ENCODE measurements at regions not wholly inside any gene's neighbourhood (a gene's known extent, or its start where the extent isn't known, plus 50 kb on each side); places are given as distances from the start of the nearest gene placed in this dataset.

DNA sequence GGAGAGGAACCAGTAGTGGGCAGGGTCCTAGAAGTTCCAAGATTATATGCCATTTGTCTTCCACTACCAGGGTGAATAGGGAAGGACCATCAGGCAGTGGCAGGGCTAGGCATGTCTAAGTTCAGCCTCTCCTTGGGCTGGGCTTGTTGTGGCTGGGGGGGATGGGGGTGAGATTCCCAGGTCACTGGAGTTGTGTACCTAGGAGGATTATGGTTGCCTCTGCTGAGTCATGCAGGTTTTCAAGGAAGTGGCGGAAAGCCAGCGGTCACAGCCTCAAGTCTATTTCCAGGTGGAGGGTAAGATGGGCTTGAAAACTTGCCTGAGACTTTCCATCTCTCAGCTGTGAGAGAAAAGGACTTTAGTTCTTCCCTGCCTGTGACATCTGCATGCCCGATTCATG is 1407.1 kb downstream of the SI start:
- DNase-seq (ENCODE audit: low spot score), result no peak

DNA sequence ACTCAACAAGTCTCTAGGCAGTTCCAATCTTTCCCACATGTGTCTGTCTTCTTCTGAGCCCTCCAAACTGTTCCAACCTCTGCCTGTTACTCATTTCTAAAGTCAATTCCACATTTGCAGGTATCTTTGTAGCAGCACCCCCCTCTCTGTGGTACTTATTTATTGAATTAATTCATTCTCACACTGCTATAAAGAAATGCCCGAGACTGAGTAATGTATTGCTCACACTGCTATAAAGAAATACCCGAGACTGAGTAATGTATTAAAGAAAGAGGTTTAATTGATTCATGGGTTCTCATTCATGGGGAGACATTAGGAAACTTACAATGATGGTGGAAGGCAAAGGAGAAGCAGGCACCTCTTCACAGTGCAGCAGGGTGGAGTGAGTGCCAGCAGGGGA is 1413.8 kb downstream of the SI start:
- no peak for DNase-seq (ENCODE audit: low spot score)

DNA sequence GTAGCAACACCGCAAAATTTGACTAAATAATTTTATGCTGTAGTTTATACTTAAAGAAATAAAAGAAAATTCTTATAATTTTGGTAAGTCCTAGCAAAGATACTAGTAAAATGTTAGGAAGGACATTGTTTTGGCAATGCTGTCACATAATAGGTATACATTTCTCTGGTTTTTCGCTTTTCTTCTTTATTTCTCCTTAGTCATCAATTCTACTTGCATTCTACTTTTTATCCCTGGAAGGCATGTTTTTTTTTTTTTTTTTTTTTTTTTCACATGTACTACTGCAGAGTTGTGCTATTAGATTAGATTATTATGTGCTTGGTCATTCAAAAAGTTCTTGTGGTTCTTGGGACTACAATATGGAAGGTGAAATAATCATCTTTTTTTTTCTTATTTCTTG is 1421.2 kb downstream of the SI start:
- DNase-seq (ENCODE audit: low spot score), result no peak

DNA sequence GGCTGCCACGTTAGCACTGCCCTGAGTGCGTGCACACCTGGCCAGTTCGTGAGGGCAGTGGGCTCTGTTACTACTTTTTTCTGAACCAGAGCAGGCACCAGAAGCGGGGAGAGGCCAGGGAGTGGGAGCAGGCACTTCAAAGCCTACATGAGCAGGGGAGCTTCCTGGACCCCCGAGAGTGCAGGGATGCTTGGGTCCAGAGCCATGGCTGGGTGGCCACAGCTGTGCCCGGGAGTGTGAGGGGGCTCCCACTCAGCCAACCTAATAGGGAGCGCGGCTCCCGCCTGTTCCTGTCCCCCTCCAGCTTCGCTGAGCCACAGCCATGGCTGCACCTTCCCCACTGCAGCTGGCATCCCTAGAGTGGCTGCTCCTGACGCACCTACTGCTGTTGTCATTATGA is 1423.3 kb downstream of the SI start:
- no peak for DNase-seq (ENCODE audit: low spot score)

DNA sequence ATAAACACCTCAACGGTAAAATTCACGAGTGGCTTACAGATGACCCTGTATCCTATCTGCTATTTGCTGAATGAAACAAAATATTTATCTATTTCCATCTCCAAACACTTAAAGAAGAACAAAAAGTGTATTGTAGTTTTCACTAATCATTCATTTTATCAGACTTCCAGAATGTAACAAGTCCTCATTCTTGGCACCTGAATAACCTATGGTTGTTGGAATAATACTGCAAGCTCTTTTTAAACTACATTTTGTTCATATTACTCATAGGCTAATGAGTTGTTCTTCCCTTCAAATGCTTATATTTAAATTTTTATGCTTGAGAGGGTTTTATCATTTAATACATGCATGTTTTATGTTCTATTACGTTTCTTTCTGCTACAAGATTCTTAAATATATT is 1434.1 kb downstream of the SI start:
- no peak for DNase-seq (ENCODE audit: low spot score)

DNA sequence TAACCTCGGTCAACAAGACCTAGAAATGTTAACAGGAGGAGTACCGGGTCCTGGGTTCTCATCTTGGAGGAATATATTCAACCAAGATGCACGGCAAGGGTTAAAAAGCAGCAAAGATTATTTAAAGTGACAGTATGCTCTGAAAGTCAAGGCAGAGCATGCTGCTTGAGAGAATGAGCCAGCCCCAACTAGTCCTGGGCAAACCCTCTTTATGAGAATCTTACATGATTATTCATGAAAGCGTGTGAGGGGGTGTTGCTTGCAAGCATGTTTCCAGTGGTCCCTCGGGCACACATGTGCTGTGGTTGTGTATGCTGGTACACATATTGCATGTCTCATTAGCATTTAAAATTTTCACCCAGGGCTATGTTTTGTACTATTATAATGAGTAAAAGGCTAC is 1445.6 kb downstream of the SI start:
- DNase-seq (ENCODE audit: low spot score), result no peak

DNA sequence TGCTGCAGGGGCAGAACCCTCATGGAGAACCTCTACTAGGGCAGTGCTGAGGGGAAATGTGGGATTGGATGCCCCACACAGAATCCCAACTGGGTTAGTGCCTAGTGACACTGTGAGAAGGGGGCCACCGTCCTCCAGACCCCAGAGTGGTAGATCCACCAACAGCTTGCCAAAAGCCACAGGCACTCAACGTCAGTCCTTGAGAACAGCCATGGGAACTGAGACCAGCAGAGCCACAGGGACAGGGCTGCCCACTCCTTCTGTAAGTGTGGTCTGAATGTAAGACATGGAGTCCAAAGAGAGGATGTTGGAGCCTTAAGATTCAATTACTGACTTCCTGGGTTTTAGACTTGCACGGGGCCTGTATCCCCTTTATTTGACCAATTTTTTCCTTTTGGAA is 1451.5 kb downstream of the SI start:
- DNase-seq (ENCODE audit: low spot score), result no peak

DNA sequence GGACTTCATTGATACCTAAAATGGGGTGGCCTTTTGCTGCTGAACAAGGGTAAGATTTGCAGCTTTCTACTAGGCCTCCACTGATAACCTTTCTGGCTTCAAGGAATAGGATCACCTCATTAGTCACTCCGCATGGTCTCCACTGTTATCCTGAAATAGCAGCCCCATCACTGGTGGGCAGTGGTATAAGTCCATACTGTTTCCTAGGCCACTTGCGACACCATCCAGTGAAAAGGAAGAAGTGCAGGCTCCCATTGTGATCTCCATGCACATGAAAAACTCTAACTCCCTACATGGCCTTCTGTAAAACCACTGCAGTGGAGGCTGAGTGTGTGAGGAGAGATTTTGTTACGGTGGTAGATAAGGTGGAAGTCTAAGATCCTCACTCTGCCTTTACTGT is 1455.9 kb downstream of the SI start:
- no peak for DNase-seq (ENCODE audit: low spot score)

DNA sequence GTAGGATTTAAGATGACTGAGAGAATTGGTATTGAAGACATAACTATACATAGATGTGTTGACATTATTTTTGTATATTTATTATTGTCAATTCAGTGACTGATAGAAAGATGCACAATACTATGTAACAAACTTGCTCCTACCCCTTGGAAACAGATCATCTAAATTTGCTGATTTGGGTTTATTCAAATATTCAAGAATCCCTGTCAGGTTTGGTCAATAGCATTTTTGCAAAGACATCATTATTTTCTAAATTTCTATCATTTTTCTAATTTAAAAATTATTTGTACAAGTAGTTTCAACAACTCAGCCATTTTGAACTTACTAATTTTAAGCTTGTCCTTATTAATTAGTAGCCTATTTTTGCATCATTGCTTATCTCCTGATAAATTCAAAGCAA is 1463.4 kb downstream of the SI start:
- DNase-seq (ENCODE audit: low spot score), result no peak

DNA sequence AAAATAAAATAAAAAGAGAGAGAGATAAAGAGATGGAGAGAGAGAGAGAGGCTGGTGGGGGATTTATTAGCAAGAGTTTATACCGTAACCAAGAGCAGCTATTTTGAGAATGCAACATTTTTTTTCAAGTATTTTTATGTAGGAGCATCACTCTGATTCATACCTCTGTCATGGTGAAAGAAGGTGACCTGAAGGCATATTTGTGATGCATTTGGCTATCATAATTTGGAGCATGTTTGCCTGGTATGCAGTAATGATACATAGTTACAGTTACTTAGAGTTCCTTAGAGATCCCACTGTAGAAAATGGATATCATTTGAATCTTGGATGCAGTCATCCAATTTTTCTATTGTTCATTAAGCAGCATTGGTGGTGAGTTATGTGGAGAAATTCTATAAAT is 1472.4 kb downstream of the SI start:
- DNase-seq (ENCODE audit: low spot score), result no peak

DNA sequence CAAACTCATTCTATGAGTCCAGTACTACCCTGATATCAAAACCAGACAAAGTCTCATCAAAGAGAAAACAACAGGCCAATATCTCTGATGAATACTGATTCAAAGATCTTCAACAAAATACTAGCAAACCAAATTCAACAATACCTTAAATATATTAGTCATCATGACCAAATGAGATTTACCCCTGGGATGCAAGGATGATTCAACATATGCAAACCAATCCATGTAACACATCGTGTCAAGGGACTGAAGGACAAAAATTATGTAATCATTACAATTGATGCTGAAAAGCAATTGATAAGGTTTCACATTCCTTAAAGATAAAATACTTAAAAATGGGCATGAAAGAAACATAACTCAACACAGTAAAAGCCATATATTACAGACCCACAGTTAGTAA is 1476.9 kb downstream of the SI start:
- no peak for DNase-seq (ENCODE audit: low spot score)

DNA sequence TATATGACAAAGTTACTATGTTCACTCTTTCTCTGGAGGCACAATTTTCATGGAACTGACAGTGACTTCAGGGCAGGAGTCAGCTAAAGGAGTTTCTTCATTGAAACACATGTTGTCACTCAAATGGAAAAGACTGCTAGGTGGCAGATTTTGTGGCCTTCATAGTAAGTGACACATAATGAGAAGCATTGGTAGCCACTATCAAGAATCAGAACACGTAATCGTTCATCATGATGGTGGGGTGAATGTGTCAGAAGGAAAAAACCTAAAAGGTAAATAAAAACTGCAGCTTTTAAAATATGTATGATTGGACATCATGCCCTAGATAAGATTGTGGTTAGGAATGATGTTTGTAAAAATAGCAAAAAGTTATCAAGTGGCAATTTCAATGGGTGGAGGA is 1491.0 kb downstream of the SI start:
- no peak for DNase-seq (ENCODE audit: low spot score)

DNA sequence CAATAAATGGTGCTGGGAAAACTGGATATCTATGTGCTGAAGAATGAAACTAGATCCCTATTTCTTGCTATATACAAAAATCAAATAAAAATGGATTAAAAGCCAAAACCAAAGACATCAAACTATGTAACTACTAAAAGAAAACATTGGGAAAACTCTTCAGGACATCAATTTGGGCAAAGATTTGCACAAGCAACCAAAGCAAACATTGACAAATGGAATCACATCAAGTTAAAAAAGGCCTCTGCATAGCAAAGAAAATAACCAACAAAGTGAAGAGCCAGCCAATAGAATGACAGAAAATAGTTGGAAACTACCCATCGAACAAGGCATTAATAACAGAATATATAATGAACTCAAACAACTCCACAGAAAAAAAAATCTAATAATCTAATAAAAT is 1495.3 kb downstream of the SI start:
- DNase-seq (ENCODE audit: low spot score), result no peak

DNA sequence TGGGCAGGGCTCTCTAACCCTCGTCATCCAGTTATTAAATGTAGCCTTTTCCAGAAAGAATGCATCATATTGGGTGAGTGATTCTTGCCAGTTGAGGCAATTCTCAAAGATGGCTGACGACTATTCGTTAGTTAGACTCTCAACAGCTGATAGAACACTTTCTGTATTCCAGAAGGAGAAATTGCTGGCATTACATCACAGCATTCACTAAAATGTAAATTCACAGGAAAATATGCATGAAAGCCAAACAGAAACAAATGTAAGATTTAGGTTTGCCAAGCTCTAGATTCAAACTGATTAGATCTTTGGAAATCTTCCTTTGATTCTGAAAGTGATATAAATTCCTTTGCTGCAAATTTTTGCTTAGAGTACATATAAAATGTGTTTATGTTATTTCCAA is 1501.0 kb downstream of the SI start:
- no peak for DNase-seq (ENCODE audit: low spot score)

DNA sequence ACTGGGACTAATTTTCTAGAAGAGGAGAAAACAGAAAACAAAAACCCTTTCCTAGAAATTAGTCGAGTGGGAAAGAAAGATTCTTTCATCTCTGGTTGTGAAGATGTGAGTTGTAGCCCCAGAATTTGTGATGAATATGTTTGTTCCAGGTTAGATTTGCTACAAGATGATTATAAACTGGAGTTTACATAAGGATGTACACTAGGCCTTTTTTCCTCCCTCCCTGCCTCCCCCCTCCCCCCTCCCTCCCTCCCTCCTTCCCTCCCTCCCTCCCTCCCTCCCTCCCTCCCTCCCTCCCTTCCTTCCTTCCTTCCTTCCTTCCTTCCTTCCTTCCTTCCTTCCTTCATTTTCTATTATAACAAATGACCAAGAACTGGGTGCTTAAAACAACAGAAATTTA is 1502.0 kb downstream of the SI start:
- no peak for DNase-seq (ENCODE audit: low spot score)

DNA sequence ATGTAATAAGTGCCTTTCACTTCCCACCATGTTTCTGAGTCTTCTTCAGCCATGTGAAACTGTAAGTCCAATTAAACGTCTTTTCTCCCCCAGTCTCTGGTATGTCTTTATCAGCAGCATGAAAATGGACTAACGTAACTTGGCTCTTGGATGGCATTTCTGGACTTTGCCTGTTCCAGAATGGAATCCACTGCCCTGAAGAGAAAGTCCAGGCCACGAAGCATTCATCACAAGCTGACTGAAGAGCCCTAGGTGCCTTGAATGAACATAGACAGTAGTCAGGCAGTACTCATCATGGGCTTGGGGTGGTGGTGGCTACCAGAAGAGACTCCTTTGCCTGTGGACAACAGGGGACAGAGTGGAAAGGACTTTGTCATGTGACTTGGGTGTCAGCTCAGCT is 1505.0 kb downstream of the SI start:
- DNase-seq (ENCODE audit: low spot score), result no peak

DNA sequence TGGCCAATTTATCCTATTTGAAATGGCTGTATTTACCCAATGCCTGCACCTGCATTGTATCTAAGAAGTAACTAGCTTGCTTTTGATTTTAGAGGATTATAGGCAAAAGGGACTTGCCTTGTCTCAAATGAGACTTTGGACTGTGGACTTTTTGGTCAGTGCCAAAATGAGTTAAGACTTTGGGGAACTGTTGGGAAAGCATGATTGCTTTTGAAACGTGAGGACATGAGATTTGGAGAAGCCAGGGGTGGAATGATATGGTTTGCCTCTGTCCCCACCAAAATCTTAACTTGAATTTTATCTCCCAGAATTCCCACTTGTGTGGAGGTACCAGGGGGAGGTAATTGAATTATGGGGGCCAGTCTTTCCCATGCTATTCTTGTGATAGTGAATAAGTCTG is 1505.4 kb downstream of the SI start:
- DNase-seq (ENCODE audit: low spot score), result no peak

DNA sequence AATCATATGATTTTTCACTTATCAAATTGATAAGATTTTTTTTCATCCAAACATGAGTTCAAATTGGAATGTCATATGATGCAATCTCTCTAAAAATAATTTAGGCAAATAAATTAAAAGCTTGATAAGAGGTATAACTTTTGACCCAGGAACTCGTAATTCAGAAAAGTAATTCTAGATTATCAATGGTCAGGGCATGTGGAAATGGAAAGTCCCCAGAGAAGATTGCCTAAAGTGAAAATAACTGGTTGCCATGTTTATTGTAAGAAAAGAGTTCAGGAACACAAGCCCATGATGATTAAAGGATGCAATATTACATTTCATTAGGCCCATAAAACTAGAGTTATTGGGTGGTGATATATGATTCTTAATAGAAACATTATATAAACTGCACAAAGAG is 1514.8 kb downstream of the SI start:
- no peak for DNase-seq (ENCODE audit: low spot score)

DNA sequence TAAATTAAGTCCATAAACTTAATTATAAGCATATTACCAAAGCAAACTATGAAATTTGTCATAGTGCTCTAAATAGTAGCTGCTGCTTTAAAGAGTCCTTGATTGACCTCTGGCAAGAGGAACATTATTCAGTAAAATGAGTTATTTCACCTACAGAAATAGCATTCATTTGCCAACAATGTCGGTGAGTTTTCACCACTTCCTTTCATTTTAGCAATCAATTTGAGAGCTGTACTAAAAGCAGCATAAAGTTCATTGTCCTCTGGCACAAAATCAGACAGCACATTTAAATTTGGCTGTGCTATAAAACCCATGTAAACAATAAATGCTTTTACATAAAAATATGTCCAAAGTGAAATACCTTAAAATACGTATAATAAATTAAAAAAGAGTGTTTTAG is 1515.7 kb downstream of the SI start:
- DNase-seq (ENCODE audit: low spot score), result no peak

DNA sequence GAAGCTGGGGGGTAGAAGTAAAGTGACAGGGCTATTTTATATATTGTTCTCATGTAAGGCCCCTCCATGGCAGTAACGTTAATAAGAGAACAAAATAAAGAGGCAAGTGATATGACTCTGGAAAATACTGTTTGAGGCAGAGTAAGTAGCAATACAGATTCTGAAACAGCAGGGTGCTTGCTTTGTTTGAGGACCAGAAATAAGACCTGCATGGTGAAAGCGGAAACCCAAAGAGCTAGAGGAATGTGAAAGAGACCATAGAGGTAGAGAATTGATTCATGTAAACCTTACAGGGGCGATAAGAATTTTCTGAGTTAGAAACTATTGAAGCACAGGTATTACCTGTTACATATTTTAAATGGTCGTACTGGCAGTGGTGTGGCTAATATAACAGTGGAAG is 1517.1 kb downstream of the SI start:
- no peak for DNase-seq (ENCODE audit: low spot score)

DNA sequence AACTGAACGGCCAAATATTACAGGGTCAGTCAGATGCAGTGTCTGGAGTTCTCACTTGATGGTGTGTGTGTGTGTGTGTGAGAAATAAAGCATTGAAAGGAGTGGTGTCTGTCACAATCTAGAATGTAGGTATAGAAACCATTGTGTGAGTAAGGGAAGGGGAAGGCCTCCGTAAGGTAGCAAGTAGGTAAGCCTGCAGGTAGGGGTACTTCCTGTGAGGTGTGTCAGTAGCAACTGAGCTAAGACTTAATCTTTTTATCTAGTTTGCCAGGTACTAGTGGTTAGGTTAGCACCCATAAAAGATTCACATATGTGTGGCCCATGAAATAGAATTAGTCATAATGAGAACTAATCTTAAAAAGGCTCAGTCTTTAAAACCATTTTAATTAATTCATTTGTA is 1517.8 kb downstream of the SI start:
- no peak for DNase-seq (ENCODE audit: low spot score)

DNA sequence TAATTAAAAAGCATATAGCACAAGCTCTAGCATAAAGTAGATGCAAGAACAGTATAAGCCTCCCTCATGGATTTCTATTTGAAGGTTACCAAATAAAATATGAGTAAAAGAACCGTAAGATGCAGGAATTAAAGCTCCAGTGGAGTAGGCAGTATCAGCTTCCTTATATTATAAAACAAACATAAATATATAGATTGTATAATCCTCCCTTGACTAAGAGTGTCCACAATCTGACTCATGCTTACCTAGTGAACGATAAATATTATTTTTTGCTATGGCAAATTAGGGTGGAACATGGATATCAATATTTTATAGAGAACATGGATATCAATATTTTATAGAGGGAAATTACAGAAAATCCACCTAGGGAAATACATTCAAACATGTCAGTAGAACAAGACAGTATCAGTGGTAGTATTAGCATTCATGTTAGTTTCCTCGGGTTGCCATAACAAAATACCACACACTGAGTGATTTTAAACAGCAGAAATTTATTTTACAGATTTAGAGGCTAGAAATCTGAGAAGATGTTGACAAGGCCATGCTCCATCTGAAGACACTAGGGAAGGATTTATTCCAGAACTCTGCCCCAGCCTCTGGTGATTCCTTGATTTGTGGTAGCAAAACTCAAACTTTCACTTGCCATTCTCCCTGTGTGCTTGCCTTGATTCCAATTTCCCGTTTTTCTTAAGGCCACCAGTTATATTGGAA is 1521.3 kb downstream of the SI start:
- no peak for DNase-seq (ENCODE audit: low spot score)

DNA sequence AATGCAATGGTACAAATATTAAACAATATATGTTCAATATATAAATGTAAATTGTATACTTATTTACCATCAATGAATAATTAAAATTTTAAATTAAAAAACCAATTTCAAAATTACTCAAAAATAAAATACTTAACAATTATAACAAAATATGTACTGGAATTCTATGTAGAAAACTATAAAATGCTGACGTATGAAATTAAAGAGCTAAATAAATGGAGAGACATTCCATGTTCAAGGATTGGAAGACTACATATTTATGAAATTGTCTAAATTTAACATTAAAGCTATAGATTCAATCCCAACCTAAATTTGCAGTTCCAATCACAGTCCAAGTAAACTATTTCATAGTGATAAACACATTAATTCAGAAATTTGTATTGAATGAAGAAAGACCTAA is 1522.4 kb downstream of the SI start:
- no peak for DNase-seq (ENCODE audit: low spot score)

DNA sequence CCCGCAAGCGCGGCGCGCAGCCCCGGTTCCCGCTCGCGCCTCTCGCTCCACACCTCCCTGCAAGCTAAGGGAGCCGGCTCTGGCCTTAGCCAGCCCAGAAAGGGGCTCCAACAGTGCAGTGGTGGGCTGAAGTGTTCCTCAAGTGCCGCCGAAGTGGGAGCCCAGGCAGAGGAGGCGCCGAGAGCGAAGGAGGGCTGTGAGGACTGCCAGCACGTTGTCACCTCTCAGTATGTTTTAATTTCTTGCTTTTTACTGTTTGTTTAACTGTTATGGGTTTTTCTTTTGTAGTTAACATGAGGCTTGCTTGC is 1525.7 kb downstream of the SI start:
- no peak for DNase-seq (ENCODE audit: low spot score)

All from pons (tissue), 1 donor.